ENCODE measurements at regions not wholly inside any gene's neighbourhood (a gene's known extent, or its start where the extent isn't known, plus 50 kb on each side); places are given as distances from the start of the nearest gene placed in this dataset.

DNA sequence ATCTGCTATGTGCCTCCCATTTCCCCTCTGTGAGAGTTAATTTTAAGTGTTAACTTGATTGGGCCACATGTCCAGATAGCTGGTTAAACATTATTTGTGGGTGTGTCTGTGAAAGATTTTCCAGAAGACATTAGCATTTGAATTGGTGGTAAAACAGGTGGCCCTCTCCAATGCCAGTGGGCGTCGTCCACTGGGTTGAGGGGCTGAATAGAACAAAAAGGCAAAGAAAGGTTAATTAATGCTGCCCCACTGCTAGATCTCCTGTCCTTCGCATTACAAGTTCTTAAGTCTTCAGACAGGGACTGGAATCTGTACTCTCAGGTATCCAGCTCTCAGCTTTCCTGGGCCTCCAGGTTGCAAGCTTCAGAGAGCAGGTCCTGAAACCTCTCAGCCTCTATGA lies 1160.9 kb upstream of the LRRN3 start:
- no peak overlapping the region for H3K9ac ChIP-seq (ENCODE audit: low read length in 3 of 3)
- H3K27ac ChIP-seq (ENCODE audit: low read depth in 2 of 2, low read length in 2 of 2), result no peak overlapping the region
- FAIRE-seq, result no peak
- H3K9me3 ChIP-seq (ENCODE audit: control insufficient read depth in 2 of 3, insufficient read depth in 1 of 3, low read length in 3 of 3), result no peaks in the 10 kb centered on the region
- intact Hi-C loops (cut with DNase I), result no loop called here
- TF ChIP-seq, protein P1, sequence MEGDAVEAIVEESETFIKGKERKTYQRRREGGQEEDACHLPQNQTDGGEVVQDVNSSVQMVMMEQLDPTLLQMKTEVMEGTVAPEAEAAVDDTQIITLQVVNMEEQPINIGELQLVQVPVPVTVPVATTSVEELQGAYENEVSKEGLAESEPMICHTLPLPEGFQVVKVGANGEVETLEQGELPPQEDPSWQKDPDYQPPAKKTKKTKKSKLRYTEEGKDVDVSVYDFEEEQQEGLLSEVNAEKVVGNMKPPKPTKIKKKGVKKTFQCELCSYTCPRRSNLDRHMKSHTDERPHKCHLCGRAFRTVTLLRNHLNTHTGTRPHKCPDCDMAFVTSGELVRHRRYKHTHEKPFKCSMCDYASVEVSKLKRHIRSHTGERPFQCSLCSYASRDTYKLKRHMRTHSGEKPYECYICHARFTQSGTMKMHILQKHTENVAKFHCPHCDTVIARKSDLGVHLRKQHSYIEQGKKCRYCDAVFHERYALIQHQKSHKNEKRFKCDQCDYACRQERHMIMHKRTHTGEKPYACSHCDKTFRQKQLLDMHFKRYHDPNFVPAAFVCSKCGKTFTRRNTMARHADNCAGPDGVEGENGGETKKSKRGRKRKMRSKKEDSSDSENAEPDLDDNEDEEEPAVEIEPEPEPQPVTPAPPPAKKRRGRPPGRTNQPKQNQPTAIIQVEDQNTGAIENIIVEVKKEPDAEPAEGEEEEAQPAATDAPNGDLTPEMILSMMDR (IDR thresholded peaks at IDR 0.05; ENCODE audit: borderline replicate concordance, extremely low read depth, insufficient read depth), result no peak
- no peak overlapping the region for H3K4me3 ChIP-seq (ENCODE audit: low read length in 3 of 3)
- H3K4me1 ChIP-seq (ENCODE audit: control insufficient read depth in 2 of 3, insufficient read depth in 2 of 3, low read depth in 1 of 3, low read length in 3 of 3), result no peaks in the 10 kb centered on the region
- H3K27me3 ChIP-seq (ENCODE audit: control insufficient read depth, insufficient read depth, low read length), result no peaks in the 10 kb centered on the region
- H3K36me3 ChIP-seq (ENCODE audit: control insufficient read depth in 2 of 3, insufficient read depth in 3 of 3, low read length in 3 of 3), result no peaks in the 10 kb centered on the region
- DNase-seq, result no peak

DNA sequence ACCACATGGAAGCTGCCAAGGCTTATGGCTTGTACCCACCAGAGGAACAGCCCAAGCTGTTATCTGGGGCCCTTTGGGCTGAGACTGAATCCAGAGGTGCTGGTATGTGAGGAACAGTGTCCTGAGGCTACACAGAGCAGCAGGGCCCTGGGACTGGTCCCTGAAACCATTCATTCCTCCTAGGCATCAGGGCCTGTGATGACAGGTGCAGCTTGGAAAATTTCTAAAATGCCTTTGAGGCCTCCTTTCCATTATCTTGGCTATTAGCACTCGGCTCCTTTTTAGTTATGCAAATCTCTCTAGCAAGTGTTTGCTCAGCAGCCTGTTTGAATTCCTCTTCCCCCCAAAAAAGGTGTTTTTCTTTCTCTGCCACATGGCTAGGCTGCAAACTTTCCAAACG lies 1151.7 kb upstream of the LRRN3 start:
- H3K36me3 ChIP-seq (ENCODE audit: control insufficient read depth in 2 of 3, insufficient read depth in 3 of 3, low read length in 3 of 3), result no peaks in the 10 kb centered on the region
- no peak overlapping the region for H3K4me3 ChIP-seq (ENCODE audit: low read length in 3 of 3)
- FAIRE-seq (no peak), DNase-seq (no peak)
- H3K27me3 ChIP-seq (ENCODE audit: control insufficient read depth, insufficient read depth, low read length), result no peaks in the 10 kb centered on the region
- H3K9me3 ChIP-seq (ENCODE audit: control insufficient read depth in 2 of 3, insufficient read depth in 1 of 3, low read length in 3 of 3), result no peaks in the 10 kb centered on the region
- no peaks in the 10 kb centered on the region for H3K4me1 ChIP-seq (ENCODE audit: control insufficient read depth in 2 of 3, insufficient read depth in 2 of 3, low read depth in 1 of 3, low read length in 3 of 3)
- TF ChIP-seq, protein P1 (IDR thresholded peaks at IDR 0.05; ENCODE audit: borderline replicate concordance, extremely low read depth, insufficient read depth), result no peak
- intact Hi-C loops (cut with DNase I), result no loop called here
- no peak overlapping the region for H3K9ac ChIP-seq (ENCODE audit: low read length in 3 of 3)
- no peak overlapping the region for H3K27ac ChIP-seq (ENCODE audit: low read depth in 2 of 2, low read length in 2 of 2)

DNA sequence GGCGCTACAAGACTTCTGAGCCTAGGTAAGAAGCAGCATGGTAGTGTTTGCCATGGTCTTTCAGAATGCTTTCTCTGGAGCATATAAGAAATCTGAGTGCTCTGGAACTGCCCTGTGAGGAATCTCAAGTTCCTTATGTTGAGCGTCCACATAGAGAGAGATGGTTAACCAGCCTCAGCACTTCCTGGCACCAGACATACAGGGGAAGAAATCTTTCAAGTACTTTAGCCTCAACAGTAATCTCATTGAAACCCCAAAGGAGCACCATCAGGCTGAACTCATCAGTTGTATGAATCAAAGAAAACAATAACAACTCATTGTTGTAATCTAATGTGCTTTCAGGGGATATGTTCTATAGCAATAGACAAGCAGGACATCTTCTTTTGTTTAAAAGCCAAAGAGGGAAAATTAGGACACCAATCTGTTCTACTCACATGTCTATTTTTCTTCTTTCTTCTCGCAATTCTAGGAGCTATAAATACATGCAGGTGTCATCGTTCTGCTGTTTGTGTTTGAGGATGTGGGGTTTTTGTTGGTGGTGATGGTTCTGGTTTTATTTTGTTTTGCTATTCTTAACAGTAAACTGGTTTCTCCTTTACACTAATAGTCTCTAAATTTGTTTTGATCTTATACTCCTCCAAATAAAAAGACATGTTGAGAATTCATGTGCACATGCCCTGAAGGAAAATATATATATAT lies 1145.0 kb upstream of the LRRN3 start:
- no peak for FAIRE-seq
- intact Hi-C loops (cut with DNase I), result no loop called here
- no peak for DNase-seq
- Histone ChIP-seq H3K27ac (ENCODE audit: low read depth in 2 of 2, low read length in 2 of 2) (no peak overlapping the region), H3K4me3 (ENCODE audit: low read length in 3 of 3) (no peak overlapping the region), H3K4me1 (ENCODE audit: control insufficient read depth in 2 of 3, insufficient read depth in 2 of 3, low read depth in 1 of 3, low read length in 3 of 3) (no peaks in the 10 kb centered on the region), H3K36me3 (ENCODE audit: control insufficient read depth in 2 of 3, insufficient read depth in 3 of 3, low read length in 3 of 3) (no peaks in the 10 kb centered on the region), H3K9me3 (ENCODE audit: control insufficient read depth in 2 of 3, insufficient read depth in 1 of 3, low read length in 3 of 3) (no peaks in the 10 kb centered on the region), H3K27me3 (ENCODE audit: control insufficient read depth, insufficient read depth, low read length) (no peaks in the 10 kb centered on the region), H3K9ac (ENCODE audit: low read length in 3 of 3) (no peak overlapping the region)
- TF ChIP-seq, protein P1 (IDR thresholded peaks at IDR 0.05; ENCODE audit: borderline replicate concordance, extremely low read depth, insufficient read depth), result no peak

DNA sequence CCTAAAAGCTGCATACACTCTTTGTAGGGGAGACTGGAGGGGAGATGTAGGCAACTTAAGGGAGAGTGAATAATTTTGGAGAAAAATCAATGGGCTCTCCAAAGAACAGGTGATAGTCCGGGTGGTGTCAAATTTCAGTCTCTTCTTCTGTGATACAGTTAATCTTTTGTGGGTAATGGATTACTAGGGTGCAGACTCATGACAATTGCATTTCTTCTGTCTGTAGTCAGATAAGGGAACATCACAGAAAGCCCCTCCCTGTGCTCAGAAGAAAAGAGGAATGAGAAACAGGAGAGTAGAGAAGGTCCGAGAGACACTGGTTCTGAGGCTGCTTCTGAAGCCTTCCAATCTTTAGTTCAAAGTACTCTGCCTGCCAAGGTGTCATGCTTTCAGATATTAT lies 1140.7 kb upstream of the LRRN3 start:
- no peak for DNase-seq
- Histone ChIP-seq H3K9ac (ENCODE audit: low read length in 3 of 3) (no peak overlapping the region), H3K27me3 (ENCODE audit: control insufficient read depth, insufficient read depth, low read length) (no peaks in the 10 kb centered on the region), H3K4me1 (ENCODE audit: control insufficient read depth in 2 of 3, insufficient read depth in 2 of 3, low read depth in 1 of 3, low read length in 3 of 3) (no peaks in the 10 kb centered on the region), H3K4me3 (ENCODE audit: low read length in 3 of 3) (no peak overlapping the region), H3K9me3 (ENCODE audit: control insufficient read depth in 2 of 3, insufficient read depth in 1 of 3, low read length in 3 of 3) (no peaks in the 10 kb centered on the region), H3K36me3 (ENCODE audit: control insufficient read depth in 2 of 3, insufficient read depth in 3 of 3, low read length in 3 of 3) (no peaks in the 10 kb centered on the region), H3K27ac (ENCODE audit: low read depth in 2 of 2, low read length in 2 of 2) (no peak overlapping the region)
- FAIRE-seq, result no peak
- TF ChIP-seq, protein P1 (IDR thresholded peaks at IDR 0.05; ENCODE audit: borderline replicate concordance, extremely low read depth, insufficient read depth), result no peak
- intact Hi-C loops (cut with DNase I), result no loop called here
